Pons (tissue), 1 donor: ENCODE measurements at regions not wholly inside any gene's neighbourhood (a gene's known extent, or its start where the extent isn't known, plus 50 kb on each side); places are given as distances from the start of the nearest gene placed in this dataset.

ENCODE experiments used
- DNase-seq: peaks from one replicate; pipeline ENCODE4 v3.0.0-alpha.2; 2016; ENCODE audit warnings: low spot score

- no peak for DNase-seq
Observed at GRCh38 chr9:119094086-119094485, 275.1 kb downstream of the BRINP1 start.

GRCh38 chr9:119095072-119095471 is 274.2 kb downstream of the BRINP1 start:
- no peak for DNase-seq

- DNase-seq, result no peak
Observed at GRCh38 chr9:119101048-119101447, 268.2 kb downstream of the BRINP1 start.

GRCh38 chr9:119114681-119115080 is 254.6 kb downstream of the BRINP1 start:
- DNase-seq, result peak; percentile 1
